ENCODE measurements at regions not wholly inside any gene's neighbourhood (a gene's known extent, or its start where the extent isn't known, plus 50 kb on each side); places are given as distances from the start of the nearest gene placed in this dataset.

DNA sequence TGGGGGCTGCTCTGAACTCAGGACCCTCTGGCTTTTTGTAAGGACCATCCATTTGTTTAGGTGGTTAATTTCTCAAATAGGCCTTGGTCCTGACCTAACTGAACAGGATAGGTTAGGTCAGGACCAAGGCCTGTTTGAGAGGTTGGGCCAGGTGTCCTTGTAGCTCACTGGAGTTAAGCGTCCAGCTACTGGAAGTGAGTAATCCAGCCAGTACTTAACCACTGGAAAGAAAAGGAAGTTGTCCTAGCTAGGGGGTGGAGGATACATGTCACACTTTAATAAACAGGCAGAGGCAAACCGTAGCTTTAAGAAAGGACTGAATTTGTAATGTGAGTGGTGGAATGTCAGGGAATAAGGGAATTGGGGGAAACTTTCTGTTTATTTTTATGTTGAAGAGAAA, 96.0 kb downstream of the GPR85 start:
- TF ChIP-seq, protein P1, sequence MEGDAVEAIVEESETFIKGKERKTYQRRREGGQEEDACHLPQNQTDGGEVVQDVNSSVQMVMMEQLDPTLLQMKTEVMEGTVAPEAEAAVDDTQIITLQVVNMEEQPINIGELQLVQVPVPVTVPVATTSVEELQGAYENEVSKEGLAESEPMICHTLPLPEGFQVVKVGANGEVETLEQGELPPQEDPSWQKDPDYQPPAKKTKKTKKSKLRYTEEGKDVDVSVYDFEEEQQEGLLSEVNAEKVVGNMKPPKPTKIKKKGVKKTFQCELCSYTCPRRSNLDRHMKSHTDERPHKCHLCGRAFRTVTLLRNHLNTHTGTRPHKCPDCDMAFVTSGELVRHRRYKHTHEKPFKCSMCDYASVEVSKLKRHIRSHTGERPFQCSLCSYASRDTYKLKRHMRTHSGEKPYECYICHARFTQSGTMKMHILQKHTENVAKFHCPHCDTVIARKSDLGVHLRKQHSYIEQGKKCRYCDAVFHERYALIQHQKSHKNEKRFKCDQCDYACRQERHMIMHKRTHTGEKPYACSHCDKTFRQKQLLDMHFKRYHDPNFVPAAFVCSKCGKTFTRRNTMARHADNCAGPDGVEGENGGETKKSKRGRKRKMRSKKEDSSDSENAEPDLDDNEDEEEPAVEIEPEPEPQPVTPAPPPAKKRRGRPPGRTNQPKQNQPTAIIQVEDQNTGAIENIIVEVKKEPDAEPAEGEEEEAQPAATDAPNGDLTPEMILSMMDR (IDR thresholded peaks at IDR 0.05), result no peak
- no peak for TF ChIP-seq POLR2A (IDR thresholded peaks at IDR 0.05)

All from stomach (tissue), 4 donors.